Hepatocyte (in vitro differentiated cells): ENCODE measurements at regions not wholly inside any gene's neighbourhood (a gene's known extent, or its start where the extent isn't known, plus 50 kb on each side); places are given as distances from the start of the nearest gene placed in this dataset.

Experiments used
- DNase-seq: peaks from one replicate; pipeline ENCODE4 v3.0.0-alpha.2; 2016; ENCODE audit warnings: low spot score
- H2AFZ ChIP-seq: fragments of 200-600 bp; sonication (generic); 2 replicates; pipeline ENCODE4 v1.6.0; 2016; ENCODE audit warnings: antibody characterized with exemption, mild to moderate bottlenecking
- H3K27ac ChIP-seq: fragments of 200-600 bp; sonication (generic); 2 replicates; pipeline ENCODE4 v1.5.1; 2016; ENCODE audit warnings: mild to moderate bottlenecking
- H3K27me3 ChIP-seq: fragments of 200-600 bp; sonication (generic); 2 replicates; pipeline ENCODE4 v1.6.1; 2016
- H3K36me3 ChIP-seq: fragments of 200-600 bp; sonication (generic); replicated peaks from 2 replicates; pipeline ENCODE4 v1.5.1; 2016; ENCODE audit warnings: low read depth; ENCODE audit not compliant: insufficient read depth
- H3K4me1 ChIP-seq: fragments of 200-600 bp; sonication (generic); 2 replicates; pipeline ENCODE4 v1.5.1; 2016; ENCODE audit warnings: mild to moderate bottlenecking, moderate library complexity; ENCODE audit not compliant: insufficient read depth
- H3K4me2 ChIP-seq: fragments of 200-600 bp; sonication (generic); 2 replicates; pipeline ENCODE4 v1.6.0; 2016
- H3K4me3 ChIP-seq: fragments of 200-600 bp; sonication (generic); 2 replicates; pipeline ENCODE4 v1.5.1; 2016; ENCODE audit warnings: mild to moderate bottlenecking
- H3K79me2 ChIP-seq: fragments of 200-600 bp; sonication (generic); 2 replicates; pipeline ENCODE4 v1.6.0; 2017; ENCODE audit warnings: mild to moderate bottlenecking
- H3K9me2 ChIP-seq: fragments of 200-600 bp; sonication (generic); replicated peaks from 2 replicates; pipeline ENCODE4 v1.6.0; 2017; ENCODE audit warnings: mild to moderate bottlenecking; ENCODE audit not compliant: insufficient read depth
- H3K9me3 ChIP-seq: fragments of 200-600 bp; sonication (generic); 2 replicates; pipeline ENCODE4 v1.5.1; 2016; ENCODE audit warnings: low read depth, mild to moderate bottlenecking
- H4K20me1 ChIP-seq: fragments of 200-600 bp; sonication (generic); 2 replicates; pipeline ENCODE4 v1.6.0; 2016; ENCODE audit warnings: mild to moderate bottlenecking; ENCODE audit not compliant: insufficient read depth, poor library complexity, severe bottlenecking
- CTCF ChIP-seq: fragments of 200-600 bp; sonication (generic); IDR thresholded peaks from 2 replicates; pipeline ENCODE4 v1.5.1; 2016; ENCODE audit warnings: antibody characterized with exemption, mild to moderate bottlenecking; ENCODE audit not compliant: poor library complexity
- EZH2 ChIP-seq: fragments of 200-600 bp; sonication (generic); IDR thresholded peaks from 2 replicates; pipeline ENCODE4 v1.6.1; 2016; ENCODE audit warnings: antibody characterized with exemption, mild to moderate bottlenecking, borderline replicate concordance
- EZH2phosphoT487 ChIP-seq: fragments of 200-600 bp; sonication (generic); IDR thresholded peaks from one replicate; pipeline ENCODE4 v1.6.1; 2018; ENCODE audit warnings: antibody characterized with exemption, mild to moderate bottlenecking, low read depth, moderate library complexity; ENCODE audit not compliant: unreplicated experiment, severe bottlenecking
- whole genome bisulfite sequencing: methylation state at CpG from one replicate; pipeline ENCODE4 v1.1.6; 2016; ENCODE audit warnings: low lambda C conversion rate; ENCODE audit errors: missing lambda C conversion rate; 5-methylcytosine and 5-hydroxymethylcytosine counted together

GRCh38 chr12:124191024-124191359 is 103.9 kb upstream of the RFLNA start:
- H3K9me2 ChIP-seq, result no peaks in the 10 kb centered on the region
- no peak overlapping the region for H2AFZ ChIP-seq
- H4K20me1 ChIP-seq, result no peaks in the 10 kb centered on the region
- no peaks in the 10 kb centered on the region for H3K27me3 ChIP-seq
- H3K4me2 ChIP-seq, result no peak overlapping the region
- H3K4me1 ChIP-seq, result peaks cover 52% of the 10 kb centered on the region
- no peaks in the 10 kb centered on the region for H3K79me2 ChIP-seq
- no peak for TF ChIP-seq EZH2phosphoT487
- no peak for TF ChIP-seq CTCF
- TF ChIP-seq EZH2, result no peak
- no peak for DNase-seq
- no peak overlapping the region for H3K4me3 ChIP-seq
- no peaks in the 10 kb centered on the region for H3K9me3 ChIP-seq
- no peak overlapping the region for H3K27ac ChIP-seq
- no peaks in the 10 kb centered on the region for H3K36me3 ChIP-seq
- WGBS, result 96% methylated on average over 2 of the region's 3 CpGs

- Histone ChIP-seq H3K36me3 (no peaks in the 10 kb centered on the region), H3K79me2 (no peaks in the 10 kb centered on the region), H3K4me1 (peaks cover 43% of the 10 kb centered on the region), H2AFZ (no peak overlapping the region), H3K4me3 (no peak overlapping the region), H4K20me1 (no peaks in the 10 kb centered on the region), H3K9me2 (no peaks in the 10 kb centered on the region), H3K27me3 (no peaks in the 10 kb centered on the region), H3K4me2 (no peak overlapping the region), H3K9me3 (no peaks in the 10 kb centered on the region), H3K27ac (no peak overlapping the region)
- DNase-seq, result no peak
- TF ChIP-seq CTCF (no peak), EZH2 (no peak), EZH2phosphoT487 (no peak)
- 88% methylated on average over 12 of the region's 12 CpGs for WGBS
Measured at GRCh38 chr12:124191966-124192365, 102.9 kb upstream of the RFLNA start.

GRCh38 chr12:124194264-124194892 is 100.5 kb upstream of the RFLNA start:
- 67% methylated on average over 15 of the region's 15 CpGs for WGBS
- Histone ChIP-seq H4K20me1 (no peaks in the 10 kb centered on the region), H3K36me3 (no peaks in the 10 kb centered on the region), H3K4me2 (no peak overlapping the region), H3K79me2 (no peaks in the 10 kb centered on the region), H3K9me2 (no peaks in the 10 kb centered on the region), H3K27ac (peak overlapping the region; percentile 89), H3K27me3 (no peaks in the 10 kb centered on the region), H3K9me3 (no peaks in the 10 kb centered on the region), H3K4me1 (peaks cover 20% of the 10 kb centered on the region), H2AFZ (no peak overlapping the region), H3K4me3 (no peak overlapping the region)
- no peak for DNase-seq
- TF ChIP-seq CTCF, result no peak
- no peak for TF ChIP-seq EZH2
- TF ChIP-seq EZH2phosphoT487, result no peak
